ENCODE measurements at regions not wholly inside any gene's neighbourhood (a gene's known extent, or its start where the extent isn't known, plus 50 kb on each side); places are given as distances from the start of the nearest gene placed in this dataset.

- peaks cover 15 to 36% of the 10 kb centered on the region in 2 experiments; a peak in 3 of 4 replicates for H3K4me1 ChIP-seq (ENCODE audit: control insufficient read depth in 1 of 2, insufficient read depth in 2 of 2, low read depth in 1 of 2, low read length in 1 of 2)
- H3K4me3 ChIP-seq (ENCODE audit: low read depth in 2 of 2, low read length in 1 of 2) = no peak overlapping the region
- TF ChIP-seq TEAD4 (IDR thresholded peaks at IDR 0.05; ENCODE audit: borderline replicate concordance, insufficient read depth) = no peak
- TF ChIP-seq GABPA (IDR thresholded peaks at IDR 0.05; ENCODE audit: low read depth) = no peak
- TF ChIP-seq JUND (IDR thresholded peaks at IDR 0.05) = no peak
- no peak for TF ChIP-seq EZH2phosphoT487 (IDR thresholded peaks at IDR 0.05; ENCODE audit: borderline replicate concordance, low read depth)
- TF ChIP-seq CTCF (IDR thresholded peaks at IDR 0.05) = no peak
- TF ChIP-seq FOSL2 (IDR thresholded peaks at IDR 0.05; ENCODE audit: borderline replicate concordance, low read depth) = no peak
- no peak for TF ChIP-seq CHD2 (IDR thresholded peaks at IDR 0.05; ENCODE audit: low read length, partially characterized antibody)
- TF ChIP-seq IRF3 (IDR thresholded peaks at IDR 0.05; ENCODE audit: low read depth, low read length) = no peak
- TF ChIP-seq ZBTB33 (IDR thresholded peaks at IDR 0.05; ENCODE audit: borderline replicate concordance, low read depth) = no peak
- TF ChIP-seq TCF12 (IDR thresholded peaks at IDR 0.05) = no peak
- TF ChIP-seq PBX3 (IDR thresholded peaks at IDR 0.05) = no peak
- no peak for TF ChIP-seq MEF2A (IDR thresholded peaks at IDR 0.05; ENCODE audit: borderline replicate concordance, low read depth)
- H3K27ac ChIP-seq (ENCODE audit: low read depth in 2 of 2, low read length in 1 of 2) = no peak overlapping the region
- no peaks in the 10 kb centered on the region for H3K9me3 ChIP-seq
- H3K36me3 ChIP-seq (replicated peaks in 1 of 2; ENCODE audit: control insufficient read depth in 1 of 2, insufficient read depth in 2 of 2, low read length in 1 of 2) = no peaks in the 10 kb centered on the region
- H3F3A ChIP-seq (replicated peaks; ENCODE audit: insufficient read depth) = peaks cover 19% of the 10 kb centered on the region
- H3K27me3 ChIP-seq (ENCODE audit: insufficient read depth) = no peaks in the 10 kb centered on the region
- WGBS (ENCODE audit: low lambda C conversion rate) = 89% methylated on average over 7 of the region's 8 CpGs
- ChIA-PET POLR2A (no interaction called here), CTCF (no interaction called here)
- H3K9me2 ChIP-seq = no peaks in the 10 kb centered on the region
- H3K9ac ChIP-seq = no peak overlapping the region
- H3K79me2 ChIP-seq (ENCODE audit: insufficient read depth) = no peaks in the 10 kb centered on the region
- no peaks in the 10 kb centered on the region for H4K20me1 ChIP-seq (ENCODE audit: insufficient read depth)
- no peak for DNase-seq
- no peak overlapping the region for H2AFZ ChIP-seq (ENCODE audit: low read depth)
- no peak overlapping the region for H3K4me2 ChIP-seq
Measured at GRCh38 chr10:3422282-3422681, 249.7 kb upstream of the PITRM1 start.

Measured in SK-N-SH (cell line).